ENCODE measurements at regions not wholly inside any gene's neighbourhood (a gene's known extent, or its start where the extent isn't known, plus 50 kb on each side); places are given as distances from the start of the nearest gene placed in this dataset.
"Not testable (repeated sequence)": the region's sequence is repeated elsewhere in the genome, so short reads cannot be mapped to it uniquely, and the experiment has no call there.

GRCh38 chr6:28683945-28684538 lies 158.4 kb downstream of the GPX5 start:
- TF ChIP-seq CTCF (IDR thresholded peaks at IDR 0.05) (peak; percentile 57 to 67 (median 65)), POLR2A (IDR thresholded peaks at IDR 0.05) (no peak)
- 16% methylated on average over 9 of the region's 9 CpGs for WGBS (ENCODE audit: insufficient coverage, low coverage, low lambda C conversion rate, missing lambda C conversion rate)
- no peaks in the 10 kb centered on the region for H3K4me1 ChIP-seq
- H3K9me3 ChIP-seq = no peaks in the 10 kb centered on the region
- no peak overlapping the region for H3K4me3 ChIP-seq
- H3K27me3 ChIP-seq = no peaks in the 10 kb centered on the region
- no peak overlapping the region for H3K27ac ChIP-seq
- DNase-seq (no peak), ATAC-seq (peak; percentile 80 to 93 (median 89))
- no peaks in the 10 kb centered on the region for H3K36me3 ChIP-seq
- intact Hi-C loops (cut with DNase I) = no loop called here

- not testable (repeated sequence) for H3K4me1 ChIP-seq, H3K27me3 ChIP-seq, H3K27ac ChIP-seq, H3K4me3 ChIP-seq, H3K9me3 ChIP-seq, H3K36me3 ChIP-seq, ATAC-seq, DNase-seq
- WGBS (ENCODE audit: insufficient coverage, low coverage, low lambda C conversion rate, missing lambda C conversion rate) = 18% methylated on average over 3 of the region's 3 CpGs
- intact Hi-C loops (cut with DNase I) = loop anchor here in 1 of 2 donors (5.0 kb wide), 1 partner anchor 331 kb away; no protein-coding TSS in a partner anchor
Observed at GRCh38 chr6:28685960-28686359, 160.3 kb downstream of the GPX5 start.

- under 1% methylated on average over 11 of the region's 11 CpGs for WGBS (ENCODE audit: insufficient coverage, low coverage, low lambda C conversion rate, missing lambda C conversion rate)
- not testable (repeated sequence) for H3K27me3 ChIP-seq, H3K36me3 ChIP-seq, H3K27ac ChIP-seq, H3K9me3 ChIP-seq, DNase-seq, H3K4me1 ChIP-seq, H3K4me3 ChIP-seq
- ATAC-seq = peak in 1 of 4 donors; percentile 35
- intact Hi-C loops (cut with DNase I) = loop anchor here in 1 of 2 donors (5.0 kb wide), 1 partner anchor 331 kb away; no protein-coding TSS in a partner anchor
- TF ChIP-seq CTCF (IDR thresholded peaks at IDR 0.05) = peak; percentile 69 to 79 (median 74)
Observed at GRCh38 chr6:28686446-28687027, 160.9 kb downstream of the GPX5 start.

GRCh38 chr6:28687309-28687981 lies 161.8 kb downstream of the GPX5 start:
- intact Hi-C loops (cut with DNase I) = loop anchor here in 1 of 2 donors (5.0 kb wide), 1 partner anchor 330 kb away; no protein-coding TSS in a partner anchor
- not testable (repeated sequence) for H3K27me3 ChIP-seq

GRCh38 chr6:28691991-28692390 lies 166.3 kb downstream of the GPX5 start:
- H3K36me3 ChIP-seq; H3K4me3 ChIP-seq; intact Hi-C loops (cut with DNase I); DNase-seq; H3K9me3 ChIP-seq; H3K27me3 ChIP-seq; H3K27ac ChIP-seq; H3K4me1 ChIP-seq; ATAC-seq: not testable (repeated sequence)
- 39% methylated on average over 2 of the region's 4 CpGs for WGBS (ENCODE audit: insufficient coverage, low coverage, low lambda C conversion rate, missing lambda C conversion rate)

More at GRCh38 chr6:28687309-28687981, 161.8 kb downstream of the GPX5 start:
- H3K4me1 ChIP-seq, H3K27ac ChIP-seq, ATAC-seq, H3K9me3 ChIP-seq, H3K4me3 ChIP-seq, H3K36me3 ChIP-seq, DNase-seq: not testable (repeated sequence)
- 14% methylated on average over 6 of the region's 7 CpGs for whole genome bisulfite sequencing (ENCODE audit: insufficient coverage, low coverage, low lambda C conversion rate, missing lambda C conversion rate)

Measured in right lobe of liver (tissue), 6 donors.